ENCODE measurements at regions not wholly inside any gene's neighbourhood (a gene's known extent, or its start where the extent isn't known, plus 50 kb on each side); places are given as distances from the start of the nearest gene placed in this dataset.

- no peak for TF ChIP-seq CTCF (conservative IDR thresholded peaks at IDR 0.05)
- no peak for DNase-seq (ENCODE audit: extremely low spot score, unreplicated experiment)
- Mint-ChIP-seq H3K4me1 (ENCODE audit: unreplicated experiment) (peaks cover 4% of the 10 kb centered on the region), H3K27me3 (peaks cover 12% of the 10 kb centered on the region), H3K27ac (no peak overlapping the region), H3K9me3 (peaks cover 10% of the 10 kb centered on the region), H3K4me3 (no peak overlapping the region), H3K36me3 (peaks cover 4% of the 10 kb centered on the region)
These were observed 89.8 kb upstream of the NEUROD1 start for GRCh38 chr2:181770150-181770549.

GRCh38 chr2:181771356-181771755 is 91.0 kb upstream of the NEUROD1 start:
- no peak for TF ChIP-seq CTCF (conservative IDR thresholded peaks at IDR 0.05)
- Mint-ChIP-seq H3K27ac (no peak overlapping the region), H3K36me3 (peaks cover 4% of the 10 kb centered on the region), H3K4me1 (ENCODE audit: unreplicated experiment) (peaks cover 4% of the 10 kb centered on the region), H3K4me3 (no peak overlapping the region), H3K9me3 (peaks cover 10% of the 10 kb centered on the region), H3K27me3 (peaks cover 12% of the 10 kb centered on the region)
- DNase-seq (ENCODE audit: extremely low spot score, unreplicated experiment) = no peak

- Mint-ChIP-seq H3K27ac (no peak overlapping the region), H3K36me3 (peaks cover 4% of the 10 kb centered on the region), H3K27me3 (peaks cover 12% of the 10 kb centered on the region), H3K4me1 (ENCODE audit: unreplicated experiment) (peaks cover 4% of the 10 kb centered on the region), H3K9me3 (peaks cover 10% of the 10 kb centered on the region), H3K4me3 (no peak overlapping the region)
- TF ChIP-seq CTCF (conservative IDR thresholded peaks at IDR 0.05) = no peak
- no peak for DNase-seq (ENCODE audit: extremely low spot score, unreplicated experiment)
These were observed 92.0 kb upstream of the NEUROD1 start for GRCh38 chr2:181772334-181772733.

GRCh38 chr2:181772777-181773176 is 92.5 kb upstream of the NEUROD1 start:
- no peak for TF ChIP-seq CTCF (conservative IDR thresholded peaks at IDR 0.05)
- H3K27me3 Mint-ChIP-seq = peaks cover 12% of the 10 kb centered on the region
- H3K27ac Mint-ChIP-seq = no peak overlapping the region
- no peak for DNase-seq (ENCODE audit: extremely low spot score, unreplicated experiment)
- H3K4me3 Mint-ChIP-seq = no peak overlapping the region
- peaks cover 4% of the 10 kb centered on the region for H3K4me1 Mint-ChIP-seq (ENCODE audit: unreplicated experiment)
- H3K9me3 Mint-ChIP-seq = peaks cover 10% of the 10 kb centered on the region
- H3K36me3 Mint-ChIP-seq = peaks cover 4% of the 10 kb centered on the region

- DNase-seq (ENCODE audit: extremely low spot score, unreplicated experiment) = no peak
- Mint-ChIP-seq H3K9me3 (peaks cover 10% of the 10 kb centered on the region), H3K4me1 (ENCODE audit: unreplicated experiment) (peaks cover 12% of the 10 kb centered on the region), H3K27me3 (peaks cover 8% of the 10 kb centered on the region), H3K27ac (peak overlapping the region; percentile 63), H3K4me3 (peak overlapping the region; percentile 10), H3K36me3 (peaks cover 4% of the 10 kb centered on the region)
- no peak for TF ChIP-seq CTCF (conservative IDR thresholded peaks at IDR 0.05)
These were observed 94.4 kb upstream of the NEUROD1 start for GRCh38 chr2:181774685-181775084.

GRCh38 chr2:181776336-181776735 is 96.0 kb upstream of the NEUROD1 start:
- Mint-ChIP-seq H3K27me3 (peaks cover 10% of the 10 kb centered on the region), H3K27ac (no peak overlapping the region), H3K4me3 (no peak overlapping the region), H3K9me3 (peaks cover 10% of the 10 kb centered on the region), H3K36me3 (peaks cover 4% of the 10 kb centered on the region), H3K4me1 (ENCODE audit: unreplicated experiment) (peaks cover 29% of the 10 kb centered on the region)
- DNase-seq (ENCODE audit: extremely low spot score, unreplicated experiment) = no peak
- TF ChIP-seq CTCF (conservative IDR thresholded peaks at IDR 0.05) = no peak

All from type B pancreatic cell (in vitro differentiated cells).